ENCODE measurements at regions not wholly inside any gene's neighbourhood (a gene's known extent, or its start where the extent isn't known, plus 50 kb on each side); places are given as distances from the start of the nearest gene placed in this dataset.

- Histone ChIP-seq H3K4me3 (no peak overlapping the region), H3K27me3 (no peaks in the 10 kb centered on the region), H3K36me3 (no peaks in the 10 kb centered on the region), H3K9me3 (peaks cover 0 to 3% (median 0%) of the 10 kb centered on the region in 12 donors), H3K27ac (no peak overlapping the region), H3K4me1 (no peaks in the 10 kb centered on the region)
- TF ChIP-seq POLR2A (IDR thresholded peaks at IDR 0.05) (no peak), CTCF (IDR thresholded peaks at IDR 0.05) (no peak)
- ATAC-seq (no peak), DNase-seq (no peak)
- 53 to 75% (median 67%) methylated on average over 2 of the region's 2 CpGs for WGBS, 4 donors
- intact Hi-C loops (cut with DNase I) = no loop called here
These were observed 247.0 kb upstream of the NDST4 start for GRCh38 chr4:115360431-115360830.

- H3K27me3 ChIP-seq = no peaks in the 10 kb centered on the region
- ATAC-seq = no peak
- no peak for DNase-seq
- no peaks in the 10 kb centered on the region for H3K36me3 ChIP-seq
- H3K9me3 ChIP-seq = peaks cover 0 to 24% (median 10%) of the 10 kb centered on the region in 12 donors
- H3K4me3 ChIP-seq = no peak overlapping the region
- intact Hi-C loops (cut with DNase I) = no loop called here
- H3K4me1 ChIP-seq = no peaks in the 10 kb centered on the region
- H3K27ac ChIP-seq = no peak overlapping the region
- TF ChIP-seq POLR2A (IDR thresholded peaks at IDR 0.05) (no peak), CTCF (IDR thresholded peaks at IDR 0.05) (no peak)
These were observed 244.4 kb upstream of the NDST4 start for GRCh38 chr4:115357776-115358175.

GRCh38 chr4:115356176-115356575 is 242.8 kb upstream of the NDST4 start:
- Histone ChIP-seq H3K27ac (no peak overlapping the region), H3K4me1 (no peaks in the 10 kb centered on the region), H3K4me3 (no peak overlapping the region), H3K27me3 (no peaks in the 10 kb centered on the region), H3K9me3 (peaks cover 0 to 34% (median 11%) of the 10 kb centered on the region in 12 donors), H3K36me3 (no peaks in the 10 kb centered on the region)
- DNase-seq = no peak
- ATAC-seq = no peak
- WGBS, 4 donors = 80 to 85% (median 82%) methylated on average over 5 of the region's 5 CpGs
- TF ChIP-seq CTCF (IDR thresholded peaks at IDR 0.05) (no peak), POLR2A (IDR thresholded peaks at IDR 0.05) (no peak)
- intact Hi-C loops (cut with DNase I) = no loop called here

GRCh38 chr4:115355329-115355728 is 241.9 kb upstream of the NDST4 start:
- H3K36me3 ChIP-seq = no peaks in the 10 kb centered on the region
- H3K4me1 ChIP-seq = no peaks in the 10 kb centered on the region
- ATAC-seq (no peak), DNase-seq (no peak)
- H3K4me3 ChIP-seq = no peak overlapping the region
- H3K9me3 ChIP-seq = peaks cover 0 to 34% (median 11%) of the 10 kb centered on the region in 12 donors
- intact Hi-C loops (cut with DNase I) = no loop called here
- no peaks in the 10 kb centered on the region for H3K27me3 ChIP-seq
- 71 to 92% (median 88%) methylated on average over 2 to 3 of the region's 3 CpGs for WGBS, 4 donors
- TF ChIP-seq POLR2A (IDR thresholded peaks at IDR 0.05) (no peak), CTCF (IDR thresholded peaks at IDR 0.05) (no peak)
- no peak overlapping the region for H3K27ac ChIP-seq

Measured in heart left ventricle (tissue), 16 donors.